ENCODE measurements at regions not wholly inside any gene's neighbourhood (a gene's known extent, or its start where the extent isn't known, plus 50 kb on each side); places are given as distances from the start of the nearest gene placed in this dataset.

- H3K4me1 ChIP-seq: no peaks in the 10 kb centered on the region
- no peak for TF ChIP-seq EP300 (IDR thresholded peaks at IDR 0.05)
- TF ChIP-seq, protein P1, sequence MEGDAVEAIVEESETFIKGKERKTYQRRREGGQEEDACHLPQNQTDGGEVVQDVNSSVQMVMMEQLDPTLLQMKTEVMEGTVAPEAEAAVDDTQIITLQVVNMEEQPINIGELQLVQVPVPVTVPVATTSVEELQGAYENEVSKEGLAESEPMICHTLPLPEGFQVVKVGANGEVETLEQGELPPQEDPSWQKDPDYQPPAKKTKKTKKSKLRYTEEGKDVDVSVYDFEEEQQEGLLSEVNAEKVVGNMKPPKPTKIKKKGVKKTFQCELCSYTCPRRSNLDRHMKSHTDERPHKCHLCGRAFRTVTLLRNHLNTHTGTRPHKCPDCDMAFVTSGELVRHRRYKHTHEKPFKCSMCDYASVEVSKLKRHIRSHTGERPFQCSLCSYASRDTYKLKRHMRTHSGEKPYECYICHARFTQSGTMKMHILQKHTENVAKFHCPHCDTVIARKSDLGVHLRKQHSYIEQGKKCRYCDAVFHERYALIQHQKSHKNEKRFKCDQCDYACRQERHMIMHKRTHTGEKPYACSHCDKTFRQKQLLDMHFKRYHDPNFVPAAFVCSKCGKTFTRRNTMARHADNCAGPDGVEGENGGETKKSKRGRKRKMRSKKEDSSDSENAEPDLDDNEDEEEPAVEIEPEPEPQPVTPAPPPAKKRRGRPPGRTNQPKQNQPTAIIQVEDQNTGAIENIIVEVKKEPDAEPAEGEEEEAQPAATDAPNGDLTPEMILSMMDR (IDR thresholded peaks at IDR 0.05): no peak
- no peak for TF ChIP-seq POLR2AphosphoS5 (IDR thresholded peaks at IDR 0.05)
- no peak for TF ChIP-seq POLR2A (IDR thresholded peaks at IDR 0.05; ENCODE audit: low read depth)
- intact Hi-C loops (cut with DNase I): loop anchor here (10.0 kb wide), 1 partner anchor 302 kb away; no protein-coding TSS in a partner anchor
- H3K27me3 ChIP-seq: no peaks in the 10 kb centered on the region
- H3K36me3 ChIP-seq: no peaks in the 10 kb centered on the region
- 76% methylated on average over 3 of the region's 3 CpGs for WGBS
- no peak for DNase-seq (ENCODE audit: extremely low spot score)
- H3K4me3 ChIP-seq: no peak overlapping the region
- no peaks in the 10 kb centered on the region for H3K9me3 ChIP-seq
- H3K27ac ChIP-seq (replicated peaks in 1 of 4): no peak overlapping the region
These were observed 79.8 kb upstream of the TRDN start for GRCh38 chr6:123716506-123716905.

DNA sequence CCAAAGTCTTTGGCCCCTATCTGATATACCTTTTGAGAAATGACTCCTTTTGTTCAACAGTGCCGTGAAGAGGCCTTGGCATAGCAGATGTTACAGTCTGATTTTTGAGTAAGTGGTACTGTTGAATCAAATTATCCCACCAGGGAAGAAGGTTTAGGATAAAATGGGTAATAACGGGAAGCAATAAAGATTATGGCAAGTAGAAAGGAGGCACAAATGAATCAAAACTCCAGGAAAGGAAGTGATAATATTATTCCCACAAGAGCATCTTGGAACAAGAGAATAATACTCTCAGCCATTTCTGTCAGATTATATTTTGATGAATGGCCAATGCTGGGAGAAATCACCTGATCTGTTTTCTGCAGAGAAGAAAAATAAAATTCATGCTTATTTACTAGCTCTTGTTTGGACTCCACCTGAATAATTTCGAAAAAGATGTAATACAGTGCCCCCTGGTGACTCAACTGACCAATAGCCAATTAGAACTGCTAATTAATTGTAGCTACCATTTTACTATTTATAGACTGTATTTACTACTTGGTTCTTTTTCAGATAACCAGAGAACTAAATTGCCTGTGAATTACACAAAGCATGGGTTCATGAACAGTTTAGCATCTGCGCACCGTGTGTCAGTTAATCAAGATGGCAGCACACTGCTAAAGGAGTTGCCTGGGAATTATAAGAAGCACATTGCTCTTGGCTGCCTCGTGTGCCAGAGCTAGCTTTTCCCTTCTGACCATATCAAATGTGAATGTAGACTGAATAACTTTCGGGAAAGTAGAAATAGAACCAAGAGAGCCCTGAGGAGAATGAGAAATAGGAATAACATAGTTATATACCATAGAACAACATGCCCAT lies 78.5 kb upstream of the TRDN start:
- TF ChIP-seq, protein P1 (IDR thresholded peaks at IDR 0.05): peak; percentile 19 to 40 (median 31)
- no peak for TF ChIP-seq POLR2AphosphoS5 (IDR thresholded peaks at IDR 0.05)
- no peak overlapping the region for H3K4me3 ChIP-seq
- no peak overlapping the region for H3K27ac ChIP-seq (replicated peaks in 1 of 4)
- H3K4me1 ChIP-seq: no peaks in the 10 kb centered on the region
- DNase-seq (ENCODE audit: extremely low spot score): no peak
- WGBS: 72% methylated on average over 7 of the region's 7 CpGs
- intact Hi-C loops (cut with DNase I): loop anchor here (10.0 kb wide), 1 partner anchor 300 kb away; no protein-coding TSS in a partner anchor
- no peaks in the 10 kb centered on the region for H3K27me3 ChIP-seq
- H3K36me3 ChIP-seq: no peaks in the 10 kb centered on the region
- H3K9me3 ChIP-seq: no peaks in the 10 kb centered on the region

DNA sequence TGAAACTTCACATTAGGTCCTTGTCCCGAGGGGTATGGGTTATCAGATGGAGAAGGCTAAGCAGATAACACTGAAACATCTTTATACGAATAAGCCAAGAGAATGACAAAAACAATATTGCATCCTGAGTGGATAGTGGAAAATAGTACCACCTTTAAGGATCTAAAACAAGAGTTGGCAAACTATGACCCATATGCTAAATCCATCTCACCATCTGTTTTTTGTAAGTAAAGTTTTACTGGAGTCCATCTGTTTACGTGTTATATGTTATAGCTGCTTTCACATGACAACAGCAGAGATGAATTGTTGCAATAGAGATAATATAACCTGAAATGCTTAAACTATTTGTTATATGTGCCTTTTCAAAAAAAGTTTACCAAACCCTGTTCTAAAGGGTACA lies 76.1 kb upstream of the TRDN start:
- DNase-seq (ENCODE audit: extremely low spot score): no peak
- H3K9me3 ChIP-seq: no peaks in the 10 kb centered on the region
- intact Hi-C loops (cut with DNase I): loop anchor here (10.0 kb wide), 1 partner anchor 298 kb away; no protein-coding TSS in a partner anchor
- TF ChIP-seq POLR2A (IDR thresholded peaks at IDR 0.05; ENCODE audit: low read depth) (no peak), EP300 (IDR thresholded peaks at IDR 0.05) (no peak), POLR2AphosphoS5 (IDR thresholded peaks at IDR 0.05) (no peak)
- TF ChIP-seq, protein P1 (IDR thresholded peaks at IDR 0.05): no peak
- no peaks in the 10 kb centered on the region for H3K36me3 ChIP-seq
- no peaks in the 10 kb centered on the region for H3K27me3 ChIP-seq
- no peak overlapping the region for H3K27ac ChIP-seq (replicated peaks in 1 of 4)
- WGBS: 74% methylated on average over 3 of the region's 3 CpGs
- no peaks in the 10 kb centered on the region for H3K4me1 ChIP-seq
- no peak overlapping the region for H3K4me3 ChIP-seq

- 93% methylated on average over 3 of the region's 3 CpGs for WGBS
- Histone ChIP-seq H3K9me3 (no peaks in the 10 kb centered on the region), H3K4me1 (no peaks in the 10 kb centered on the region), H3K27me3 (no peaks in the 10 kb centered on the region), H3K4me3 (no peak overlapping the region), H3K36me3 (no peaks in the 10 kb centered on the region), H3K27ac (replicated peaks in 1 of 4) (no peak overlapping the region)
- intact Hi-C loops (cut with DNase I): no loop called here
- TF ChIP-seq POLR2A (IDR thresholded peaks at IDR 0.05; ENCODE audit: low read depth) (no peak), POLR2AphosphoS5 (IDR thresholded peaks at IDR 0.05) (no peak), EP300 (IDR thresholded peaks at IDR 0.05) (no peak)
- TF ChIP-seq, protein P1 (IDR thresholded peaks at IDR 0.05): no peak
- DNase-seq (ENCODE audit: extremely low spot score): no peak
These were observed 66.2 kb upstream of the TRDN start for GRCh38 chr6:123702943-123703342.

Data from esophagus muscularis mucosa (tissue), 4 donors.